SK-N-DZ (cell line): ENCODE measurements at regions not wholly inside any gene's neighbourhood (a gene's known extent, or its start where the extent isn't known, plus 50 kb on each side); places are given as distances from the start of the nearest gene placed in this dataset.
"Not testable (repeated sequence)": the region's sequence is repeated elsewhere in the genome, so short reads cannot be mapped to it uniquely, and the experiment has no call there.

Experiments
- DNase-seq: peaks from one replicate; pipeline ENCODE4 v3.0.0-alpha.2; 2015; ENCODE audit warnings: low spot score

GRCh38 chr4:144366425-144366824 is 225.9 kb upstream of the GYPA start:
- DNase-seq: no peak

DNA sequence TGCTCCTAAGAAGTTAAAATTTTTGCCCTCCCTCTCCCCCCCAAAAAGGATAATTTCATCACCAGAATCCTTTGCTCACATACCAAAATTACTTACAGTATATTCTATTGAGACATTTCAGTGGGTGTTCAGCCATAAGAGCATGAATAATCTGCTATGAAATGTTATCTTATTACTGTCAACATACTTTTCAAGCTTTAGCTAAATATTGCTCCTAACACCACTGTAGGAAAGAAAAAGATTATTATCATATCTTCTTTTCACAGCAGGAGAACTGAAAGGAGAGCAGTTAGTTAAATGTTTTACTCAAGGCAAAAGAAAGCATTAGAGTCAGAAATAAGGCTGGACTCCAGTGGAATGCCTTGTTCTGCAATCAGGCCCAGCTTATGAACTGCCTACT is 231.0 kb upstream of the GYPA start:
- DNase-seq: no peak

- DNase-seq: no peak
Observed at GRCh38 chr4:144374065-144374464, 233.5 kb upstream of the GYPA start.

DNA sequence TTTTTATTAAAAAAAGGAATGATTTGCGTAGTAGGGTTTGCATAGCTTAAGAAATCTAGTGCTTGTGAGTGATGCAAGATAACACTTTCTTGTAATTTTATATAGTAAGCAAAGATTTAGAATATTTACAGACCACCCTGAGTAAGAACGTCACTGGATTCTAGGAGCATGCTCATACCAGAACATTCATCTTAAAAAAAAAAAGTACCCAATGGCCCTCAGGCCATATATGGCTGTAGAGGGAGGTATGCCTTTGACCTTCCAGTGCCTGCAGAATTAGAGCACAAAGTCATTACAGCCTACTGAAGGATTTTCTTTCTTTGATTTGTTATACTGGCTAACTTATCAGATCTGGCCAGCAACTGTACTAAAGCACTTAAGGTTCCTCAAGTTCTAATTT is 236.3 kb upstream of the GYPA start:
- no peak for DNase-seq

DNA sequence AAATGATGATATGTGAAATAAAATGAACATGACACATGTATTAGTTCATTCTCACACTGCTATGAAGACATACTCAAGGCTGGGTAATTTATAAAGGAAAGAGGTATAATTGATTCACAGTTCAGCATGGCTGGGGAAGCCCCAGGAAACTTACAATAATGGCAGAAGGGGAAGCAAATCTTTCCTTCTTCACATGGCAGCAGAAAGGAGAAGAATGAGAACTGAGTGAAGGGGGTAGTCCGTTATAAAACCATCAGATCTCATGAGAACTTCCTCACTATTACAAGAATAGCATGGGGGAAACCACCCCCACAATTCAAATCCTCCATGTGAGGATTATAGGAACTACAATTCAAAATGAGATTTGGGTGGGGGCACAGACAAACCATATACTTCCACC is 243.9 kb upstream of the GYPA start:
- no peak for DNase-seq

- DNase-seq: no peak
Observed at GRCh38 chr4:144399927-144400326, 246.0 kb upstream of the HHIP start.

- no peak for DNase-seq
Observed at GRCh38 chr4:144402176-144402575, 243.8 kb upstream of the HHIP start.

DNA sequence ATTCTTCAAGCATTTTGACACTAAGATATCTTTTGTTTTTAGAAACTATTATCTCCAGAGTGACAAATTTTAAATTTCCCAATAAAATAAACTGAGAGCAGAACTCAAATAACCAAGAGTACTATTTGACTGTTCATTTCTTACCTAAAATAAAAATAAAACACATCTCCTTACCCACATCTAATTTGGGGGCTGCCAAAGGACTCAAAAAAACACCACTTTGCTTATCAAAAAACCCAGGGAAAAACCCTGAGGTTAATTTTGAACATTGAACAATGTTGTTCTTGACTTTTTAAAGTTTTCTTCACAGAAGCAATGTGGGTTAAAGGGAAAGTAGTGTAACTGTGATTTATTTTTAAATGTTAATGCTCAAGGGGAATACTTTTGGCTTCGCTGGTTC is 243.0 kb upstream of the HHIP start:
- DNase-seq: no peak

- no peak for DNase-seq
Observed at GRCh38 chr4:144403893-144404292, 242.1 kb upstream of the HHIP start.

GRCh38 chr4:144409525-144409924 is 236.4 kb upstream of the HHIP start:
- no peak for DNase-seq

DNA sequence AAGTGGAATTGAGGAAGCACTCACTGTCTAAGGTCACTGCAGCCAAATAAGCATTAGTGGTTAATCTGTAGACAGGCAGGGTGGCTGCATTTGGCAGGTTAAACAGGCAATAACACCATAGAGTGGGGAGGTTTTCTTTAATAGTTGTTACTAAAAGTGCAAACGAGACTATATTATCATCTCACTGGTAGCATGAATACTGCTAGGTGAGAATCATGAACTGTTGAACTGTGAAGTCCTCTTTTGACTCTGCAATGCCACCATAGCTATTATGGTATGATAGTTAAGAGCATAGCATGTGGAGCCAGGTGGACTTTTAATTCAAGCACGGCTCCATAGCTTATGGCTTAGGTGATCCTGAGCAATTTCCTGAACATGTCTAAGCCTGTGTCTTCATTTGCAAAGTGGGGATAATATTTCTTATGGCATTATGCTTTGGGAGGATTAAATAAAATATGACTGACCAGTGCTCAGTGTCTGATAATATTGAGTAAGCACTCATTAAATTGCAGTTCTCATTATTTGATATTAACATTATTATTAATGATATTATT is 235.6 kb upstream of the HHIP start:
- DNase-seq: no peak

DNA sequence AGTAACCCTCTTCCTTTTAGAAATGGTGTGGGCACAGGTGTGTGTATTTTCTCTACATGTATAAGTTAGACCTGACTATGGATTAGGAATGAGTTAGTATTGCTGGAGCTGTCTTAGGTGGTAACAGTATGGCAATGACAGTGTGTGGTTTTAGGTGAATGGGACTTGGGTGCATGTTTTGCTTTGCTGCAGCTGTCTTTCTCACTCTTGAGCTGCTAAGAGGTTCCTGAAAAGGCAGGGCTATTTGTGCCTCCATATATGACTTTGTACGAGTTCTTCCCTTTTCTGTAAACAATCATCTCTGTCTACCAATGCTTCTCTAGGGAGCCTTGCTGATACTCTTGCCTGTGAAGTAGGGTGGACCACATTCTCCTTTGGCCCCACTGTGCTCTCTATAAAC is 234.8 kb upstream of the HHIP start:
- no peak for DNase-seq

GRCh38 chr4:144411700-144412099 is 234.3 kb upstream of the HHIP start:
- no peak for DNase-seq

- no peak for DNase-seq
Observed at GRCh38 chr4:144421056-144421455, 224.9 kb upstream of the HHIP start.

DNA sequence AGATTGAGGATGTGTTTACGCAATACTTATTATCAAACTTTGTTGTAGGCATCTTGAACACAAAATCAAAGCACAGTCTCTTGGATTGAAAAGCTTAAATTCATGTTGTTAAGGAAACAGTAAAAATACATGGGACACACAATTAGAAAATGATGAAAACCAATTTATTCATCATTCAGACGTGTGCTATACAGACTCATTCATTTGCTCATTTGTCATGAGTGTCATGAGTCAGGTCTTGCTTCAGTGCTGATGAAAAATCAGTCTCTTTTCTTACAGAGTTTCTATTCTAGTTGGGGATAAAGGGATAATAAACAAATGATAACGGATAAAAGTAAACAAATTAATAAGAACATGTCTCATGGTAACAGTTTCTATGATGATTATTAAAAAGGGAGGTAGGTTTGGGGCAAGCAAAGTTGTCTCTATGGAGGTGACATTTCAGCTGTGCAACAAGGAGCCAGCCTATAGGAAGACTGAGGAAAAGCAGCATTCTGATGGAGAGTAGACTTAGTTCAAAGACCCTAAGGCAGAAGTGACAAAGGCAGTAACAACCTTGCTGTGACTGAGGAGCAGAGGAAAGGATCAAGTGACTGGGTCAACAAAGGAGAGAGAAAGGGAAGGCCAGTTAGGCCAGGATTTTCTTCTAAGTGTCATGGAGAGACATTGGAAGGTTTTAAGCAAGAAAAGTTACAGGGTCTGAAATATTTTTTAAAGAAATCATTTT is 224.0 kb upstream of the HHIP start:
- DNase-seq: no peak

GRCh38 chr4:144423930-144424329 is 222.0 kb upstream of the HHIP start:
- DNase-seq: no peak

- not testable (repeated sequence) for DNase-seq
Observed at GRCh38 chr4:144426023-144426422, 219.9 kb upstream of the HHIP start.

DNA sequence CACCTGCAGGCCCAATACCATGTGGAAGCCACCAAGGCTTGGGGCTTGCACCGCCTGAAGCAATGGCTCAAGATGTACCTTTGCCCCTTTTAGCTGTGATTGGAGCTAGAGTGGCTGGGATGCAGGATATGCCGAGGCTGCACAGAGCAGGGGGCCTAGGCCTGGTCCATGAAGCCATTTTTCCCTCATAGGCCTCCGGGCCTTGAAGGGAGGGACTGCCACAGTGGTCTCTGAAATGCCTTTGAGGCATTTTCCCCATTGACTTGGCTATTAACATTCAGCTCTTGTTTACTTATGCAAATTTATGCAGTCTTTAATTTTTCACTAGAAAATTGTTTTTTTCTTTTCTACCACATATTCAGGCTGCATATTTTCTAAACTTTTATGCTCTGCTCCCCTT is 203.2 kb upstream of the HHIP start:
- no peak for DNase-seq

DNA sequence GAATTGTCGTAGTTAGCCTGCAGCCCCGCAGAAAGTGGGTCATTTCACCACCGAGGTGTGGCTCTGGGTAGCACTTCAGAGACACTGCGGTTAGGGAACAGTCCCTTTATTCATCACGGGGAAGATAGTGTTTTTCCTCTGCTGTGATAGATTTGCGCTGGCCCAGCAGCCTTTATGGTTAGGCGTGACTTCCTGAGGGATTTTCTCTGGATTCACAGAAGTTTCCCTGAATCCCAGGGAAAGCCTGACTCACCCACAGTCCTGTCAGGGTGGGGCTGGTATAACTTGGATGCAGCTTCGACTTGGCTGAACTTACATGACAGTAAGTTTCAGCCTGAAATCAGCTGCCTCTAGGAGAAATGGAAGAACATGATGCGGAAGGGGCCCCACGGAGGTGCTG is 196.3 kb upstream of the HHIP start:
- DNase-seq: no peak

GRCh38 chr4:144450526-144450925 is 195.4 kb upstream of the HHIP start:
- no peak for DNase-seq

DNA sequence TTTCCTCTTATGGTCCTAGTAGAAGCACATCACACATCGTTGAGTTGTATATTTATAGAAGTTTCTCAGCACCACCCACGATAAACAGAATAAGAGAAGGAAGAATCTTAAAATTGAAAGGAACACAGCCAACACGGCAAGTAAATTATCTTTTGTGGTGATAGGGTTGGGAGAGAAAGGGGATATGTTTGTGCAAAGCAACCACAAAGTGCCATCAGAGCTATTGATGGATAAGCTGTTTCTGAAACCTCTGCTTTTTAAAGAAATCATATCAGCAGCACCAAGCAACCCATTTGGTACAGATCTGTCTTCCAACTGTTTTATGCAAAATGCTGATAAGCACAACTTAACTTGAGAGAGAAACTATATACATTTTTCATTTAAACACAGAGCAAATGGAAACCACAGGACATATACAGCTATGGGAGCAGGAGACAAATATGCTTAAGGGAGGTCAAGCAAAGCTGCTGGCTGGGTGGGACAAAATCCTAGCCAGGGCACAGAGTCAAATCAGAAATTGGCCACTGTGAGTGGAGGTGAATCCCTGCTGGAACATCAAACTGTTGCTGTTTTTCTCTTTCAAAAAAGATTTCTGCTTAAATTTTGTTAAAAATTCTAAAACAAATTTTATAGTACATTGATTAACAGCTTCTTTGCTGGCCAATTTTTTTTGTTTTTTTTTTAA is 194.0 kb upstream of the HHIP start:
- no peak for DNase-seq

DNA sequence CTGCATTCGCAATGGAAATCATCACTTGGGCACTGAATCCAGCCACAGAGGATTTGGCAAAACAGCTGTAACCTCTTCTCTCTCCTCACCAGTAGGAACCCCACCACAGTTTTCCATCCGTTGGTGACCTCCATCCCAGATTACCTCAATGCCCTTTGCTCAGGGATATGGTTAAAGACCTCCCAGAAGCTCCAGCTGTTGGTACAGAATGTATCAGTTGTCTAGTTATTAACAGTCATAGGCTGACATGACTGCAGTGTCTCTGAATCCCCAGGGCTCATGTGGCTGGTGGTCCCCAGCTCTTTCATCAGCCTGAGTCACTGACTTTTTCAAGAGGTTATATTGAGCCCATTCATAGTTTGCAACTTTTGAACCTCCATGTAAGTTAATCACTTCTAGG is 189.8 kb upstream of the HHIP start:
- no peak for DNase-seq

DNA sequence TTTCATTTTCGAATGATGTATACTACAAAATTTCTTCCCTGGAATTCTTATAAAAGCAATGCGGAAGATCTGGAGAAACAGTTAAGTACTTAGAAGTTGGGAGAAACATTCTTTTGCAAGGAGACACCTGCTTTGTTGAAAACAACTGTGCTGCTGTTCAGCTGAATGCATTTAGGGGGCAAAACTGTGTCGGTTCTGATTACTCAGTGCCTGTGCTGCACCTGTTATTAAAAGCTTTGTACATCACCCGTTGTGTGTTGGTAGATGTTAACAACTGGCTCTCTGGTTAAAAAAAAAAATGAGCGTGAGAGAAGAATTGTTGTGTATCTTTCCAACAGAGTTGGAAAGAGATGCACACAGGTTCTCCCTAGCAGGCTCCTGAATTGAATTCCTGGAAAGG is 184.1 kb upstream of the HHIP start:
- no peak for DNase-seq
